Liver (tissue), 8 donors: ENCODE measurements at regions not wholly inside any gene's neighbourhood (a gene's known extent, or its start where the extent isn't known, plus 50 kb on each side); places are given as distances from the start of the nearest gene placed in this dataset.

Experiments
- DNase-seq: peaks from one replicate; pipeline ENCODE4 v3.0.0-alpha.2; 2017; ENCODE audit warnings: low spot score
- H3K27ac ChIP-seq, 2 donors: one replicate each; pipeline ENCODE4 v1.7.0; 2013; ENCODE audit warnings: inconsistent platforms in 2 of 2, low read length in 2 of 2, control low read depth in 1 of 2, low read depth in 1 of 2, mild to moderate bottlenecking in 1 of 2
- H3K27me3 ChIP-seq, 4 donors: one replicate each; pipeline versions ENCODE4 v1.6.1 to v1.7.0; 2013; ENCODE audit warnings: low read length in 3 of 4, inconsistent platforms in 1 of 4, mild to moderate bottlenecking in 1 of 4, moderate library complexity in 1 of 4; ENCODE audit not compliant: control insufficient read depth in 4 of 4, insufficient read depth in 4 of 4
- H3K36me3 ChIP-seq, 4 donors: one replicate each; pipeline versions ENCODE4 v1.6.1 to v1.7.0; 2013; ENCODE audit warnings: low read length in 3 of 4, mild to moderate bottlenecking in 3 of 4, low read depth in 1 of 4, moderate library complexity in 1 of 4; ENCODE audit not compliant: control insufficient read depth in 4 of 4, insufficient read depth in 3 of 4
- H3K4me1 ChIP-seq, 4 donors: one replicate each; pipeline versions ENCODE4 v1.6.1 to v1.7.0; 2013; ENCODE audit warnings: low read length in 3 of 4, mild to moderate bottlenecking in 3 of 4, moderate library complexity in 1 of 4; ENCODE audit not compliant: control insufficient read depth in 4 of 4, insufficient read depth in 4 of 4
- H3K4me3 ChIP-seq, 3 donors: one replicate each; pipeline versions ENCODE4 v1.6.1 to v1.7.0; 2013; ENCODE audit warnings: low read length in 3 of 3, control low read depth in 1 of 3, low read depth in 1 of 3, mild to moderate bottlenecking in 1 of 3
- H3K9ac ChIP-seq, 2 donors: one replicate each; pipeline ENCODE4 v1.7.0; 2013; ENCODE audit warnings: low read length in 2 of 2, mild to moderate bottlenecking in 2 of 2, moderate library complexity in 2 of 2, control low read depth in 1 of 2, low read depth in 1 of 2
- H3K9me3 ChIP-seq, 4 donors: one replicate each; pipeline versions ENCODE4 v1.6.1 to v1.7.0; 2013; ENCODE audit warnings: low read length in 3 of 4; ENCODE audit not compliant: control insufficient read depth in 4 of 4
- FOXA1 ChIP-seq: IDR thresholded peaks from 2 replicates; pipeline ENCODE4 v1.6.1; 2016; ENCODE audit warnings: antibody characterized with exemption
- FOXA2 ChIP-seq: IDR thresholded peaks from 2 replicates; pipeline ENCODE4 v1.6.1; 2016; ENCODE audit warnings: antibody characterized with exemption
- GABPA ChIP-seq, 2 donors: IDR thresholded peaks in 1 of 2; conservative IDR thresholded peaks in 1 of 2; 2 replicates each; pipeline ENCODE4 v1.6.1; 2016; ENCODE audit warnings: antibody characterized with exemption in 2 of 2, mild to moderate bottlenecking in 1 of 2, moderate library complexity in 1 of 2
- HNF4A ChIP-seq, 2 donors: conservative IDR thresholded peaks; 2 replicates each; pipeline ENCODE4 v1.6.1; 2016; ENCODE audit warnings: antibody characterized with exemption in 2 of 2, mild to moderate bottlenecking in 2 of 2
- HNF4G ChIP-seq: IDR thresholded peaks from 2 replicates; pipeline ENCODE4 v1.6.1; 2016; ENCODE audit warnings: antibody characterized with exemption
- JUND ChIP-seq, 2 donors: IDR thresholded peaks; 2 replicates each; pipeline ENCODE4 v1.6.1; 2016; ENCODE audit warnings: antibody characterized with exemption in 2 of 2
- NR2F2 ChIP-seq: IDR thresholded peaks from 2 replicates; pipeline ENCODE4 v1.6.1; 2016; ENCODE audit warnings: antibody characterized with exemption
- RAD21 ChIP-seq, 2 donors: IDR thresholded peaks; 2 replicates each; pipeline ENCODE4 v1.6.1; 2016; ENCODE audit warnings: antibody characterized with exemption in 2 of 2, mild to moderate bottlenecking in 2 of 2
- RXRA ChIP-seq, 2 donors: IDR thresholded peaks; 2 replicates each; pipeline ENCODE4 v1.6.1; 2017 to 2018; ENCODE audit warnings: antibody characterized with exemption in 2 of 2, mild to moderate bottlenecking in 1 of 2
- TAF1 ChIP-seq: conservative IDR thresholded peaks from 2 replicates; pipeline ENCODE4 v1.6.1; 2016; ENCODE audit warnings: antibody characterized with exemption, mild to moderate bottlenecking
- YY1 ChIP-seq: IDR thresholded peaks from 2 replicates; pipeline ENCODE4 v1.6.1; 2016; ENCODE audit warnings: antibody characterized with exemption, mild to moderate bottlenecking
- WGBS: extraction: QIAGEN DNeasy Blood & Tissue Kit; methylation state at CpG from one replicate; pipeline ENCODE4 v1.1.7; 2013; 5-methylcytosine and 5-hydroxymethylcytosine counted together
- TF ChIP-seq, protein P1 (sequence below): IDR thresholded peaks from 2 replicates; pipeline ENCODE4 v1.6.1; 2016; ENCODE audit warnings: antibody characterized with exemption
- TF ChIP-seq, protein P2 (sequence below): fragments of 150-350 bp; IDR thresholded peaks from 2 replicates; pipeline ENCODE4 v1.5.1; 2017; ENCODE audit warnings: improper control_type of control experiment, low read depth, low read length; ENCODE audit not compliant: missing input control
- TF ChIP-seq, protein P3 (sequence below): IDR thresholded peaks from 2 replicates; pipeline ENCODE4 v1.6.1; 2016; ENCODE audit warnings: antibody characterized with exemption
- TF ChIP-seq, protein P4 (sequence below): IDR thresholded peaks from 2 replicates; pipeline ENCODE4 v1.6.1; 2016; ENCODE audit warnings: antibody characterized with exemption, mild to moderate bottlenecking
- TF ChIP-seq, protein P5 (sequence below): IDR thresholded peaks from 2 replicates; pipeline ENCODE4 v1.6.1; 2016; ENCODE audit warnings: antibody characterized with exemption
- donor health status: healthy.
- donor health status: healthy.
- donor health status: healthy.
- donor health status: healthy.
- donor health status: healthy.

DNA sequence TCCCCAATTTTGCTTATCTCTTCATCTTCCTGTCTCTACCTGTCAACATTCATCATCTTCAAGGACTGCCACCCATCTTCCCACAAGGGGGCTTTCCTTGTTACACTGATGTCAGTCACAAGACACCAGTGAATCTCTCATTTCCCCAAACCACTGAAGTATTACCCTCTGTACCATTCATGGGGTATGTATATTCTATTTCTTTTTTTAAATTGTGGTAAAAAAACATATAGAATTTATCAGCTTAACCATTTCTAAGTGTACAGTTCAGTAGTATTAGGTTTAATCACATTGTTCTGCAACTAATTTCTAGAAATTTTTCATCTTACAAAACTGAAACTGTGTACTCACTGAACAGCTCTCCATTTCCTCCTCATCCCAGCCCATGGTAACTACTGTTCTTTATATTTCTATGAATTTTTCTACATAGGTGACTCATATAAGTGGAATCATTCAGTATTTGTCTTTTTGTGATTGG is 98.6 kb downstream of the LARP7 start:
- Histone ChIP-seq H3K9ac (no peak overlapping the region), H3K27me3 (no peaks in the 10 kb centered on the region), H3K4me1 (no peaks in the 10 kb centered on the region), H3K4me3 (no peak overlapping the region), H3K36me3 (no peaks in the 10 kb centered on the region), H3K9me3 (no peaks in the 10 kb centered on the region), H3K27ac (no peak overlapping the region)
- DNase-seq: no peak
- TF ChIP-seq JUND (IDR thresholded peaks at IDR 0.05) (no peak), RAD21 (IDR thresholded peaks at IDR 0.05) (no peak), HNF4G (no peak), NR2F2 (no peak), HNF4A (conservative IDR thresholded peaks at IDR 0.05) (no peak), FOXA1 (no peak), TAF1 (no peak), RXRA (IDR thresholded peaks at IDR 0.05) (no peak), FOXA2 (no peak), YY1 (no peak), GABPA (IDR thresholded peaks at IDR 0.05 in 1 of 2, conservative IDR thresholded peaks at IDR 0.05 in 1 of 2) (no peak)
- TF ChIP-seq, protein P1, sequence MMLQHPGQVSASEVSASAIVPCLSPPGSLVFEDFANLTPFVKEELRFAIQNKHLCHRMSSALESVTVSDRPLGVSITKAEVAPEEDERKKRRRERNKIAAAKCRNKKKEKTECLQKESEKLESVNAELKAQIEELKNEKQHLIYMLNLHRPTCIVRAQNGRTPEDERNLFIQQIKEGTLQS: no peak
- TF ChIP-seq, protein P2, sequence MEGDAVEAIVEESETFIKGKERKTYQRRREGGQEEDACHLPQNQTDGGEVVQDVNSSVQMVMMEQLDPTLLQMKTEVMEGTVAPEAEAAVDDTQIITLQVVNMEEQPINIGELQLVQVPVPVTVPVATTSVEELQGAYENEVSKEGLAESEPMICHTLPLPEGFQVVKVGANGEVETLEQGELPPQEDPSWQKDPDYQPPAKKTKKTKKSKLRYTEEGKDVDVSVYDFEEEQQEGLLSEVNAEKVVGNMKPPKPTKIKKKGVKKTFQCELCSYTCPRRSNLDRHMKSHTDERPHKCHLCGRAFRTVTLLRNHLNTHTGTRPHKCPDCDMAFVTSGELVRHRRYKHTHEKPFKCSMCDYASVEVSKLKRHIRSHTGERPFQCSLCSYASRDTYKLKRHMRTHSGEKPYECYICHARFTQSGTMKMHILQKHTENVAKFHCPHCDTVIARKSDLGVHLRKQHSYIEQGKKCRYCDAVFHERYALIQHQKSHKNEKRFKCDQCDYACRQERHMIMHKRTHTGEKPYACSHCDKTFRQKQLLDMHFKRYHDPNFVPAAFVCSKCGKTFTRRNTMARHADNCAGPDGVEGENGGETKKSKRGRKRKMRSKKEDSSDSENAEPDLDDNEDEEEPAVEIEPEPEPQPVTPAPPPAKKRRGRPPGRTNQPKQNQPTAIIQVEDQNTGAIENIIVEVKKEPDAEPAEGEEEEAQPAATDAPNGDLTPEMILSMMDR: no peak
- TF ChIP-seq, protein P3, sequence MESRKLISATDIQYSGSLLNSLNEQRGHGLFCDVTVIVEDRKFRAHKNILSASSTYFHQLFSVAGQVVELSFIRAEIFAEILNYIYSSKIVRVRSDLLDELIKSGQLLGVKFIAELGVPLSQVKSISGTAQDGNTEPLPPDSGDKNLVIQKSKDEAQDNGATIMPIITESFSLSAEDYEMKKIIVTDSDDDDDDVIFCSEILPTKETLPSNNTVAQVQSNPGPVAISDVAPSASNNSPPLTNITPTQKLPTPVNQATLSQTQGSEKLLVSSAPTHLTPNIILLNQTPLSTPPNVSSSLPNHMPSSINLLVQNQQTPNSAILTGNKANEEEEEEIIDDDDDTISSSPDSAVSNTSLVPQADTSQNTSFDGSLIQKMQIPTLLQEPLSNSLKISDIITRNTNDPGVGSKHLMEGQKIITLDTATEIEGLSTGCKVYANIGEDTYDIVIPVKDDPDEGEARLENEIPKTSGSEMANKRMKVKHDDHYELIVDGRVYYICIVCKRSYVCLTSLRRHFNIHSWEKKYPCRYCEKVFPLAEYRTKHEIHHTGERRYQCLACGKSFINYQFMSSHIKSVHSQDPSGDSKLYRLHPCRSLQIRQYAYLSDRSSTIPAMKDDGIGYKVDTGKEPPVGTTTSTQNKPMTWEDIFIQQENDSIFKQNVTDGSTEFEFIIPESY: no peak
- TF ChIP-seq, protein P4, sequence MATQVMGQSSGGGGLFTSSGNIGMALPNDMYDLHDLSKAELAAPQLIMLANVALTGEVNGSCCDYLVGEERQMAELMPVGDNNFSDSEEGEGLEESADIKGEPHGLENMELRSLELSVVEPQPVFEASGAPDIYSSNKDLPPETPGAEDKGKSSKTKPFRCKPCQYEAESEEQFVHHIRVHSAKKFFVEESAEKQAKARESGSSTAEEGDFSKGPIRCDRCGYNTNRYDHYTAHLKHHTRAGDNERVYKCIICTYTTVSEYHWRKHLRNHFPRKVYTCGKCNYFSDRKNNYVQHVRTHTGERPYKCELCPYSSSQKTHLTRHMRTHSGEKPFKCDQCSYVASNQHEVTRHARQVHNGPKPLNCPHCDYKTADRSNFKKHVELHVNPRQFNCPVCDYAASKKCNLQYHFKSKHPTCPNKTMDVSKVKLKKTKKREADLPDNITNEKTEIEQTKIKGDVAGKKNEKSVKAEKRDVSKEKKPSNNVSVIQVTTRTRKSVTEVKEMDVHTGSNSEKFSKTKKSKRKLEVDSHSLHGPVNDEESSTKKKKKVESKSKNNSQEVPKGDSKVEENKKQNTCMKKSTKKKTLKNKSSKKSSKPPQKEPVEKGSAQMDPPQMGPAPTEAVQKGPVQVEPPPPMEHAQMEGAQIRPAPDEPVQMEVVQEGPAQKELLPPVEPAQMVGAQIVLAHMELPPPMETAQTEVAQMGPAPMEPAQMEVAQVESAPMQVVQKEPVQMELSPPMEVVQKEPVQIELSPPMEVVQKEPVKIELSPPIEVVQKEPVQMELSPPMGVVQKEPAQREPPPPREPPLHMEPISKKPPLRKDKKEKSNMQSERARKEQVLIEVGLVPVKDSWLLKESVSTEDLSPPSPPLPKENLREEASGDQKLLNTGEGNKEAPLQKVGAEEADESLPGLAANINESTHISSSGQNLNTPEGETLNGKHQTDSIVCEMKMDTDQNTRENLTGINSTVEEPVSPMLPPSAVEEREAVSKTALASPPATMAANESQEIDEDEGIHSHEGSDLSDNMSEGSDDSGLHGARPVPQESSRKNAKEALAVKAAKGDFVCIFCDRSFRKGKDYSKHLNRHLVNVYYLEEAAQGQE: no peak
- TF ChIP-seq, protein P5, sequence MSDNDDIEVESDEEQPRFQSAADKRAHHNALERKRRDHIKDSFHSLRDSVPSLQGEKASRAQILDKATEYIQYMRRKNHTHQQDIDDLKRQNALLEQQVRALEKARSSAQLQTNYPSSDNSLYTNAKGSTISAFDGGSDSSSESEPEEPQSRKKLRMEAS: no peak

DNA sequence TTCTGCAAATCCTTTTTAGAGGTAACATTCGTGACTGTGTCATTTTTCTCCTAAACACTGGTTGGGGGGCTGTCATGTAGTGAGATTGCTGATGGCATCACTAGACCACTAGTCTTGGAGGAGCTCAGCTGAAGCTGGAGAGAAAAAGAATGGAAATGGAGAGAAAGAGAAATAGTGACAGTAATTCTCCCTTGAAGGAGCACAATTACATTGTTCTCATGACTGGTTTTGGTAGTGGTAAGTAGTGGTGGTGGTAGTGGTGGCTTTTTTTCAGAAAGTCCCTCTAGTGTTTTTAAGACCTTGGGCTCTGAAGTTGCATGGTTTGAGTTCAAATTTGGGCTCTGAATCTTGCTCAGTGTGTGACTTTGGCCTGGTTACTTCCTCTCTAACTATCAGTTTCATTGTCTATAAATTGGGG is 99.8 kb downstream of the LARP7 start:
- no peak for TF ChIP-seq HNF4G
- TF ChIP-seq JUND (IDR thresholded peaks at IDR 0.05): no peak
- TF ChIP-seq, protein P4: no peak
- TF ChIP-seq, protein P1: no peak
- no peak for TF ChIP-seq RXRA (IDR thresholded peaks at IDR 0.05)
- TF ChIP-seq FOXA2: no peak
- TF ChIP-seq RAD21 (IDR thresholded peaks at IDR 0.05): no peak
- no peak for TF ChIP-seq TAF1
- H3K9me3 ChIP-seq: no peaks in the 10 kb centered on the region
- H3K4me3 ChIP-seq: no peak overlapping the region
- H3K9ac ChIP-seq: no peak overlapping the region
- no peak for DNase-seq
- no peaks in the 10 kb centered on the region for H3K36me3 ChIP-seq
- no peak overlapping the region for H3K27ac ChIP-seq
- no peaks in the 10 kb centered on the region for H3K27me3 ChIP-seq
- 45% methylated on average over 1 of the region's 1 CpG for WGBS
- H3K4me1 ChIP-seq: no peaks in the 10 kb centered on the region
